GDM1 (cell line): ENCODE measurements at regions not wholly inside any gene's neighbourhood (a gene's known extent, or its start where the extent isn't known, plus 50 kb on each side); places are given as distances from the start of the nearest gene placed in this dataset.
A peak's percentile ranks its signal among the peaks of the same experiment; 100 is the strongest.
"Not testable (repeated sequence)": the region's sequence is repeated elsewhere in the genome, so short reads cannot be mapped to it uniquely, and the experiment has no call there.

ENCODE experiments used
- DNase-seq: peaks from one replicate; lab custom pipeline; 2025; lab: John Stamatoyannopoulos, UW

DNA sequence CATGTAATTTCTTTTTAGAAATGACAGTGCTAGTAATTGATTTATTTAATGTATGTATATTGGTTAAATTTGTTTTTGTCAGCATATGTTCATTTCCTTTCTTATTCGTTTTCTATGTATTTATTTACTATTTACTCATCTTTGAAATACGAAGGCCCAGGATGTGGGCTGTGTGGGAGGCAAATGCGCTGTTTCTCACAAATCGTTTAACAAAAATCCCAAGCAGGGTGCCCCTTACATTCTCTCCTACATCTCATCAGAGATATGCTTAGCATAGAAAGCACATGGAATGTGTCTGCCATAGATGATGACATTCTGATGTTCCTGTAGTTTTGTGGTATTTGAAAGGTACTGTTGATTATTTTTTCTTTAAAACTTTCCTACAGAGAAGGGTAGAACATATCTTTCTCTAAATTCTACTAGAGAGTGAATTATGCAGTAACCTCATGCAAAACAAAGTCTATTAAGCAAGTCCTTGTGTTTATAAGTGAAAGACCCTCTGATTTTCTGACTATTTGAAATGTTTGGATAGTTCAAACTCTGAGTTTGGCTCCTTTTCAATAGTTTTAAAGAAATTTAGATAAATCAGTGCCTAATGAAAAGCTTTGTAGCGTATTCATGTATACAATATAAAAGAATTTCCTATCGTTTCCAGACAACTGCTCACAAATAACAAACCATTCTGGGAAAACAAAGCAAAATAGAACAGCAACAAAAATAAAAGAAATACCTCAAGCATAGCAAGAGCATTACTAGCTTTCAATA is 111.1 kb upstream of the VGLL3 start:
- no peak for DNase-seq

DNA sequence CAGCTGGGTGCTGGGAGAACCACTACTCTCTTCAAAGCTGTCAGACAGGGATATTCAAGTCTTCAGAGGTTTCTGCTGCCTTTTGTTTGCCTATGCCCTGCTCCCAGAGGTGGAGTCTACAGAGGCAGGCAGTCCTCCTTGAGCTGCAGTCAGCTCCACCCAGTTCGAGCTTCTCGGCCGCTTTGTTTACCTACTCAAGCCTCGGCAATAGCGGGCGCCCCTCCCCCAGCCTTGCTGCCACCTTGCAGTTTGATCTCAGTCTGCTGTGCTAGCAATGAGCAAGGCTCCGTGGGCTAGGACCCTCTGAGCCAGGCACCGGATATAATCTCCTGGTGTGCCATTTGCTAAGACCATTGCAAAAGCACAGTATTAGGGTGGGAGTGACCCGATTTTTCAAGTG is 106.8 kb upstream of the VGLL3 start:
- DNase-seq: not testable (repeated sequence)

DNA sequence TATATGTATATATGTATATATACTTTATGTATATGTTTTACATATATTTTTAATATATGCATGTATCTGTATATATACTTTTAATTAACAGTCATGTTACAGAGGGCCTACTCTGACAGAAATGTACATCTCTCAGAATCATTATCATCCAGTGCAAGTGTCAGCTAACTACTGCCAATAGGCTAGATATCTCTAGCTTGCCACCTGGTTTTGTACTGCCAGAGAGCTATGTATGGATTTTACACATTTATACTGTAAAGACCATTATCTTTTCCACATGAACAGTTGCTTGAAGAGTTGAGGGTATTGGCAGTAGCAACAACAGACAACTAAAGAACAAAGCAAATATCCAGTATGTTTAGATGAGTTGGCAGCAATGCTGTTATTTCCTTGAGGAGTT is 99.7 kb upstream of the VGLL3 start:
- DNase-seq: no peak

- DNase-seq: peak; percentile 79
These were observed 98.3 kb upstream of the VGLL3 start for GRCh38 chr3:87088993-87089841.

GRCh38 chr3:87088430-87088992 is 97.6 kb upstream of the VGLL3 start:
- DNase-seq: no peak

GRCh38 chr3:87084868-87085267 is 93.9 kb upstream of the VGLL3 start:
- DNase-seq: no peak

- peak; percentile 32 for DNase-seq
These were observed 92.0 kb upstream of the VGLL3 start for GRCh38 chr3:87082796-87083440.

GRCh38 chr3:87077355-87077754 is 86.4 kb upstream of the VGLL3 start:
- DNase-seq: no peak

DNA sequence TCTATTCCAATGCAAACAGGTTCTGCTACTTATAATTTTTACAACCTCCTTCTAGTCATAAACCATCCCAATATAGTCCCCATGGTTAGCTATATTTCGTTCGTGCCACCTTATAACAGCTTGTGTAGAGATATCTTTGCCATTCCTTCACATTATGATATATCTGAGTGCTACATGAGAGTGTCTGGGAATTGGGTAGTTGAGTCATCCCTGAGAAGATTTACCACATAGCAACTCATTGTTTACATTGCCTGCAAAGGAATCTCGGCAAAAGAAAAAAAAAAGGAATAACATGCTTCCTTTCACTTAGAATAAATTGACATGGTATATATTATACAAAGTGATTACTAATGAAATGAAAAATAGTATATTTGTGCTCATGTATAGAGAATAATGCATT is 86.0 kb upstream of the VGLL3 start:
- no peak for DNase-seq

GRCh38 chr3:87073496-87074145 is 82.7 kb upstream of the VGLL3 start:
- no peak for DNase-seq

- no peak for DNase-seq
These were observed 81.5 kb upstream of the VGLL3 start for GRCh38 chr3:87072446-87072845.

DNA sequence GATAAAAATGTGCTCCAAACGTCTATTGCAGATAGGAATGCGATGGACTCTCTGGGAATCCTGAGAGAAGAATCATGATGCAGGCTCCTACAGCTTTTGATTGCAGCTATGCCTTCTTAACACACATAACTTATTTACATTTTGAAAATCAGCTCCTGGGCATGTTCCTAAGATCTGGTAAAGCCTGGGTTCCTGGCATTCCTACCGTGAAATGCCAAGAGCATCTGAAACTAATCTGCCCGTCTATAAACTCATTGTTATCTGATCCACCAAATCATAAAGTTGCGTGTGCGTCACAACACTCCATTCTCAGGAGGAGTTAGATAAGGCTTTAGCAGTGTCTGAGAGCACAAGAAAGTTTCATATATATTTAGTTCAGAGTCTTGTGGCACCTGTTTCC is 79.0 kb upstream of the VGLL3 start:
- DNase-seq: no peak

DNA sequence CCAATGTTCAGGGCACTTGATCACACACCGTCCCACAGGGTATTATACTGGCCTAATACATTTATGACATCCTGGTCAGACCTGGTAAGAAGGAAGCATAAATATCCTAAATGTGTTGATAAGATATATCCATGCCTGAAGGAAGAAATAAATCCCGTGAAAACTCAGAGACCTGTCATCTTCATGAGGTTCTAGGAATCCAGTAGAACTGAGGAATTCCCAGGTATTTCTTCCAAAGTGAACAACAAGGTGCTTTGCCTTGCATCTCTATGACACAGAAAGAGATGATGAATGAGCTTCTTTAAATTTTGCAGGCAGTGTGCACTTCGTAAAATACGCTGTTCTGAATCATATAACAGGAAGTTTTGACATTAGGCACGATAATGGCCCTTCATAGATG is 78.1 kb upstream of the VGLL3 start:
- DNase-seq: no peak

DNA sequence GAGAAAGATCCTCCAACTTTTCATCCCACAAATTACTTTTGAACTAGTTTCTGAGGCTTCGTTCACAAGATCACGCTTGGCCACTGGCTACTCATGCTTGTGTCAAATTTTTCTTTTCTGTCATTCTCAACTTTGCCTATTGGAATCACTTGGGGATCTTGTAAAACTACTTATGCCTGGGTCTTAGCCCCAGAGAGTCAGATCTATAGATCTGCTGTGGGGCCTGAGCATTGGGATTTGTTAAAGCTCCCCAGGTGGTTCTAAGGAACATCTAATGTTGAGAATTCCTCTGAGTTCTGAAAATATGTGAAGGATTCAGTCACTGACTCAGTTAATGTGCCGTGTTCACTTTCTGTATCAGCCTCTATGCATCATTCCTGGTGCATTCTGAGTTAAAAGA is 71.7 kb upstream of the VGLL3 start:
- DNase-seq: no peak

DNA sequence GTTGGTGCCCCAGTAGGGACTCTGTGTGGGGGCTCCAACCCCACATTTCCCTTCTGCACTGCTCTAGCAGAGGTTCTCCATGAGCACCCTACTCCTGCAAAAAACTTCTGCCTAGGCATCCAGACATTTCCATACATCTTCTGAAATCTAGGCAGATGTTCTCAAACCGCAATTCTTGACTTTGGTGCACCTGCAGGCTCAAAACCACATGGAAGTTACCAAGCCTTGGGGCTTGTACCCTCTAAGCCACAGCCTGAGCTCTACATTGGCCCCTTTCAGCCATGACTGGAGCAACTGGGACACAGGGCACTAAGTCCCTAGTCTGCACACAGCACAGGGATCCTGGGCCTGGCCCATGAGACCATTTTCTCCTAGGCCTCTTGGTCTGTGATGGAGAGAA is 66.5 kb upstream of the VGLL3 start:
- no peak for DNase-seq

DNA sequence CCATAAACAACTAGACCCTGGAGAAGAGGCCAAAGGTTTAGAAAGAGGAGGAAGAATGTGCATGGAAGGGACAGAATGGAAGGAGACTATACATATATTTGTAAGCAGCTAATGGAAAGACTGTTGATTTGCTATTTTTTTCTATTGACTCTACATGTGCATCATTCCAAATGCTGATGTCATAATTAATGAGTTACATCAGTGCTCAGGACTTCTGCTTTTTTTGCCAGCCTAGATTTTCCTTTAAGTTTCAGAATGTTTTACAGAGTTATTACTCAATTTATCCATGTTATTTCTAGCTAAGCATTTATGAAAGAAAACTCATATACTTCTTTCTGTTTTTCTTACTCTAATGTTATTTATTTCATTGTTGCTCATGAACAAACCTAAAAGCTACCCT is 62.6 kb upstream of the VGLL3 start:
- no peak for DNase-seq

- no peak for DNase-seq
These were observed 61.7 kb upstream of the VGLL3 start for GRCh38 chr3:87052499-87053260.

- DNase-seq: no peak
These were observed 56.9 kb upstream of the VGLL3 start for GRCh38 chr3:87047852-87048251.

- DNase-seq: no peak
These were observed 55.3 kb upstream of the VGLL3 start for GRCh38 chr3:87046241-87046640.

DNA sequence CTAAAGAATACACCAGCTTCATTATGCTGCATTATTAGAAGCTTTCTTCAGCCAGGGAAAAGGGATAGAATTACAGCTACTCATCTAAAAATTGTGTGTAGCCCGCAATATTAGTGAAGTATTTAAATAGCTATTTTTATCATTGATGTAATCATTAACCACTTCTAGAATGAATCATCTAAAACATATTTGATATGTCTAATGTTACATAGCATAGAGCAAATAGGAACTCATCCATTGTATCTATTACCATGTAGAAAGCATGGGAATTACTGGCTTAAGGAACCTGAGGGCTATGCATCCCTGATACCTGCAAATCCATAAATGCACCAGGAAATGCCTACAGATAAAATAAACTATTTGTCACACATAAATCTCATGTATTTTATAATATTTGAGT is 54.5 kb upstream of the VGLL3 start:
- no peak for DNase-seq

DNA sequence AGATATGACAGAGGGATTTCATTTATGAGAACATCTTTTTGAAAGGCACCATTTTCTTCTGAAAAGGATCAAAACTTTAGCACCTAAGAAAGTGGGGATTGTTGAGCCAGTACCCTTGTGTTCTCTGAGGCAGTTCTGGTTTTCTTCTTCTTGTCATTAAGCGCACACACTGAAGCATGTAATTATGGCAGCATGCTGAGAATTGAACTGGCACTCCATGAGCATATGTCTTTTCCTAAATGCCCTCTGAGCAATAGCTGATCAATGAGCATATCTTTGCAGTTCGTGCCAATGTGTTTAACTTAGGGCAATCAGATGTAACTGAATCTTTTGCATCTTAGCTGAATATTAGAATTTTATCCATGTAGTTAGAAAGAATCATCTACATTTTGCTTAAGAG is 53.9 kb upstream of the VGLL3 start:
- no peak for DNase-seq
